ENCODE measurements at regions not wholly inside any gene's neighbourhood (a gene's known extent, or its start where the extent isn't known, plus 50 kb on each side); places are given as distances from the start of the nearest gene placed in this dataset.

DNA sequence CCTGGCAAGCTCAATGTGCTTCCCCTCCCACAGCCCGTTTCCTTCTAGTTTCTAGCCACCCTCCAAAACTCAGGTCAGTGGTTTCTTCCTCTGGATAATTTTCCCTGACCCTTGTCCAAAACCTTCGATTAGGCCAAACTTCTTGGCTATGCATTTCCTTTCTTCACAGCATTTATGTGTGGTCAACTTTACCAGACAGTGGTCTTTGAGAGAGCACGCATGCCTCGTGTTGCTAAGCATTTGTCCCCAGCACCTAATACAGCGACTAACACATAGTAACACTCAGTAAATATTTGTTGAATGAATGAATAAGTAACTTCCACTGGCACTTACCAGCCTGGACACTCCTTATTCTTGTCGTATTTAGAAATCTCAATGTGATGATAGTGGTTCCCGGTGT is 610.7 kb downstream of the PLPP3 start:
- DNase-seq (ENCODE audit: low spot score) = no peak

DNA sequence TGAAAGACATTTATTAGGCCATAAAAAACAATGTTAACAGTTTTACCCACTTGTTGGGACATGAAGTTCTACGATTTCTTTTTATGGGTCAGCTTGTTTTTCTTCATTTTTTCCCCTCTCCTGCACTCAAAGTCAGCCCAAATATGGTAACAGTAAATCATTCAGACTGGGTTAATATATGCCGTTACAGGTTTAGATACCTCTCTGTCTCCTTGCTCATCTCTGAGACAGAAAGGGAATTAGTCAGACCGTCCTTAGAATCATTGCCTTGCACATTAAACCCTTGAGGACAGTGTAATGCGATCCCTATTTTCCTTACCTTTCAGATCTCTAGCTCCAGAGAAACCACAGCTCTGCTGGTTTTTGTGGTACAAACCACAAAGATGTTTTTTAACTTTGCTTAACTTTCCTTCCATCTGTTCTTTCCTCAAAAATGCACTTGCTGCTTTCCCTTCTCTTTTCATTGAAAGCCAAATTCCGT is 613.3 kb downstream of the PLPP3 start:
- no peak for DNase-seq (ENCODE audit: low spot score)

DNA sequence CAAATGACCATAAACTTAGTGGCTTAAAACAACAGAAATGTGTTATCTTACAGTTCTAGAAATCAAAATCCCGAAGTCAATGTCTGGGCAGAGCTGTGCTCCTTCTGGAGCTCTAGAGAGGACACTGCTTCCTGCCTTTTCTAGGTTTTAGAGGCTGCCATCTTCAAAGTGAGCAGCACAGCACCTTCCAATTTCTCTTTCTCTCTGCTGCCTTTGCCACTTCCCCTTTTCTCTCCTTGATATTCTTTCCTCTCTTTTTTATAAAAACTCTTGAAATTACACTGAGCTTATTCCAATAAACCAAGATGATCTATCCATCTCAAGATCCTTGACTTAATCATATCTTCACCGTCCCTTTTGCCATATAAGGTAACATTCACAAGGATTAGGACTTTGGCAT is 616.9 kb downstream of the PLPP3 start:
- DNase-seq (ENCODE audit: low spot score) = no peak

DNA sequence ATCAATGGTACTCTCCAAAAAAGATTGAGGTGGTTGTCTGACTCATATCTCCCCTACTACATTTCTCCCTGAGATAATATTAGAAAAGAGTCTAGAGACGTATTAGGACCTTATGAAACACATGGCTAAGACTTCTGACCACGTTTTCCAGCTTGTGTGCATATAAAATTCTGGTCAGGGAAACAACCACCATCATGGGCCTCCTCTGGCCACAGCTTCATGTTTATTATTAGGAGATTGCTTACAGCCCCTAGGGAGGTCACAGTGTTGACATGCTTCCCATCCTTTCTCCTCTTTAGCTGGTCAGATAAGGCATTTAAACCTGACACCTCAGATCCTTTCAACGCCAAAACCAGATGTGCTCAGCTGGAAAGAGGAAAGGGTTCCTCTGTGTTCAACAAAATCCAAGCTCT is 620.2 kb downstream of the PLPP3 start:
- no peak for DNase-seq (ENCODE audit: low spot score)

DNA sequence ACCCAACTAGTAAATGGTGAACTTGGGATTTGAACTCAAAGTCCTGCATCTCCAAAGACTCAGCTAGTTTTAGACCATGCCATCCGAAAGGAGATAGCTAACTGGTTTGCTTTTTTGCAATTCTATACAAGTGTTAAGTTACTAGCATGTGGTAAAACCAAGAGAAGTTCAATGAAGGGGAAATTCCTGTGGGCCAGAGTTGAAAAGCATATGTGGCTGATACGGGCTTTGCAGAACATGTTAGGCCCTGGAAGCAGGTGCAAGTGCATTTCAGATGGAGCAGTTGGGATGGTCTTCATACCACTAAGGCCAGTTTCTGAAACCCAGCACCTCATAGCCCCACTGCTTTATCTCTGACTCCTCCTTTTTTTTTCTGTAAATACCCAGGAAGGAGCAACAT is 620.9 kb downstream of the PLPP3 start:
- peak; percentile 23 for DNase-seq (ENCODE audit: low spot score)

DNA sequence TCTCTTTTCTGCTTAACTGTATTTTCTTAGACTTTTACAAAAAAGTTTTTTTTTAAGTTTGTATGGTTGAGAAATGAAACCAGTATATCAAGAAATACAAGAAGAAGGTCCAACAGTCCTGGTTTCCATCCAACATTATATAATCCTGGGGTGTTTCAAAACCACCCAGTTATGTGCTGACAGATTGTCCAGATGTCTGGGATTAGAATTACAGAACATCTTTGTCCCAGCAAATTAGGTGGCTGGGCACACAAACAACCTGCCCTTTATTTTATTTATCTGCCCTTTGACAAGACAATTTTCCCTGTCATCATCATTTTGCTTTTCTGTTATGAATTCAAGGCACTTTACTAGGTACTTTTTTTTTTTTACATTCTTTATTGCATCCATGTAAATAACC is 622.1 kb downstream of the PLPP3 start:
- no peak for DNase-seq (ENCODE audit: low spot score)

DNA sequence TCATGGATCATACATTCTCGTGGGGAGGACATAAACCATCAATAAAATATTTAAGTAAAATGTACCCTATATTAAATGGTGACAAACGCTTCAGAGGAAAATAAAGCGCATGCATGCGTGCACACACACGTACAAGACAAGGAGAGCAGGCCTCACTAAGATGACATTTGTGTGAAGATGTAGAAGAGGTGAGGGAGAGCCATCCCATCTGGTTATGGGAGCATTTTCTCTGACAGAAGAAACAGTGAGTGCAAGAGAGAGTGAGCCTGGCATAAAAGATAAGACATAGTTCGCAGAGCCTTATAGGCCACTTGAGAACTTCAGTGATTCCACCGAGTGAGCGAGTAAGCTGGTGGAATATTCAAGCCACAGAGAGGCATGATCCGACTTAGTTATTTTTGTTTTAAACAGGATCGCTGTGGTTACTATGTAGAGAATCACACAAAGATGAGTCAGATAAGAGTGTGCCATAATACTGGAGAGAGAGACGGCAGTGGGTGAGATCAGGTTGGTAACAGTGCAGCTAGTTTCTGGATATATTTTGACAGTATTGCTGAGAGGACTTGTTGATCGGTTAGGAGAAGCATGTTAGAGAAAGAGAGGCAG is 624.2 kb downstream of the PLPP3 start:
- peak; percentile 16 for DNase-seq (ENCODE audit: low spot score)

DNA sequence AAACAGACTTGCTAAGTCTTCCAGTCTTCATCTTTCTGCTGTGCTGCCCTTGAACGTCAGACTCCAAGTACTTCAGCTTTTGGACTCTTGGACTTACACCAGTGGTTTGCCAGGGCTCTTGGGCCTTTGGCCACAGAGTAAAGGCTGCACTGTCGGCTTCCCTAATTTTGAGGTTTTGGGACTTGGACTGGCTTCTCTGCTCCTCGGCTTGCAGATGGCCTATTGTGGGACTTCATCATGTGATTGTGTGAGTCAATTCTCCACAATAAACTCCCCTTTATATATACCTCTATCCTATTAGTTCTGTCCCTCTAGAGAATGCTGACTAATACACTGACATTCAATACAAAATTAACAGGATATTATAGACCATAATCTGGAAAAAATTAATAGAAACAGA is 628.1 kb downstream of the PLPP3 start:
- DNase-seq (ENCODE audit: low spot score) = no peak

DNA sequence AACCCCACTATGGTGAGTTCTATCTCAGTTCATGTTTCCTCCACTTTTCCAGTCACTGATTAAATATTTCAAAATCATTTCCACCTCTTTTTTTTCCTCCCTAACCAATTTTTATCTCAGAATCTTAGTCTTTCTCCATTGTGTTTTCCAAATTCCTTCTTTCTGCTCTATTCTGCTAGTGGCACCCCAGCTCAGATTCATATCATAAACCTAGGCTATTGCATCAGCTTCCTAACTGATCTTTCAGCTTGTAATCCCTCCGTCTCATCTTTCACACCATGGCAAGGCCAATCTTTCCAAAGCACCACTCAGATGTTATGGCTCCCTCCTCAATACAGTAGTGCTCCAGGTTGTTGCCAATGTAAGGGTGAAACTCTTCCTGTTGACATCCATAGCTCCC is 631.9 kb downstream of the PLPP3 start:
- DNase-seq (ENCODE audit: low spot score) = no peak

DNA sequence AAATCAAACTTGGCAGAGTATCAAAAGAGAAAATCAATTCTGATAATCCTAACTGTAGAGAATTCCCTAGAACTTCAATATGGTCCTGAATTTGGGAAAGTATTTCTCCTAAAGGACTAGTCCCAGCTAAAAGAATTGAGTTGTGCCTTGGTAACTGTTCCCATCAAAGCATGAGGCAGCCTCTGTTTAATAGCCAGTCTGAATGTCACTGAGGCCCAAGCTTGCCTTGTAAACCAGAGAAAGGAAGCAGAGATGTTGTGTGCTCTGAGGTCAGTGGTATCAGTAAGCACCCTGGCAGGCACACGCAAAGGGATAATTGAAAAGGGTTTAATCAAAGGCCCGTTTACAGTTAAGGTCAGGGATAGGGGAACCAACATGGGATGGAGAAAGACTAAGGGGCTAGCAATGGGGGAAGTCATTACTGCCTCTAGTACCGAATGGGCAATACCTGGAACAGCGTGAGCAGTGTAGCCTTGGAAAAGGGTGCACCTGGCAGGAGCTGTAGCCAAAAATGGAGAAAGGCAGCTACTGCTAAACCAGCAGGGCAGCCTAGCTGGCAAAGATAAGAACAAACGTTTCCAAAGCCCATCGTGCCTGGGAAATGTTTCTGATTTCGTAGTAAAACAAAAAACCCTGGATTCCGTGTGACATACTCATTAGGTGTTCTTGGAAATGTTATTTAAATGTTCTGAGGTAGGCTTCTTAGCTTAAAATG is 635.5 kb downstream of the PLPP3 start:
- no peak for DNase-seq (ENCODE audit: low spot score)

DNA sequence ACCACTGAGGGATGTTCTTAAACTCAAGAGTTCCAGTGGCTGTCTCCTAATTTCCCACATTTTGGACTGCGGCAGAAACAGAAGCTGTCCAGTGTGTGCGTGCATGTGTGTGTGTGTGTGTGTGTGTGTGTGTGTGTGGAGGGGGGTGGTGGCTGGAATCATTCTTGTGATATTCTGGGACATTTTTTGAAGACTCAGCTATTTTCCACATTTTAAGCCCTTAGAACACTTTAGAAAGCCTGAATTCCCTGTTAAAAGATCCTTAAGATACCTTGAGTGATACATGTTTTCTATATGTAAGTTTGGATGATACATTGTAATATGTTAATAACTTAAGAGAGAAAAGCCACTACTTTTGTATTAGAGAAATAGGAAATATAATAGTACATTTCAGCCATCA is 636.4 kb downstream of the PLPP3 start:
- no peak for DNase-seq (ENCODE audit: low spot score)

DNA sequence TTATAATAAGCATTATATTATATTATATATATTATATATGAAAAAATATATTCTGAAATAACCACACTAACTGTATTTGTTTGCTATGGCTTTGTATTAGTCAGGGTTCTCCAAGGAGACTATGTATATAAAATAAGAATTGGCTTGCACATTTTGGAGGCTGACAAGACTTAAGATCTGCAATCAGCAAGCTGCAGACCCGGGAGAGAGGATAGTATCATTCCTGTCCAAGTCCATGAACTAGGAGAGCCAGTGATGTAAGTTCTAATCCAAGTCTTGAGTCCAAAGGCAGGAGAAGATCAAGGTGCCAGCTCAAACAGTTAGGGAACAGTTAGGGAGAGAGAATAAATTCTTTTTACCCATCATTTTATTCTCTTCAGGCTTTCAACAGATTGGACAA is 639.5 kb downstream of the PLPP3 start:
- DNase-seq (ENCODE audit: low spot score) = no peak

DNA sequence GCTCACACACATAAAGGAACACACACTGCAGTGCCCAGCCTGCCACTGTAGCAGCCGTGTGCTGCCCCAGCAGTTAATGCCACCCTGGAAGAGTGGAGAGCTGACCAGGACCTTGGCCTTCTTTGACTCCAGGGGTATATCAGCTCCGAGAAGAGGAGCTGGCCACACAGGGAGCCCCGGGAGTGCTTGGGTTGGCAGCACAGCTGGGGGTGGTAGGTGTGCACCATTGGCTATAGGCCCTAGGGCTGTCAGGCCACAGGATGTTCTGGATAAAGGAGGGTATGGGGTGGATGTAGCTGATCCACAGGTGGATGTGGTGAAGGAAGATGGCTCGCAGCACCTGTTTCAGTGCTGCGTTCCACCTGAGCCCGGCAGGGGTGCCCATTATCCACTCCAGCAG is 640.5 kb downstream of the PLPP3 start:
- no peak for DNase-seq (ENCODE audit: low spot score)

DNA sequence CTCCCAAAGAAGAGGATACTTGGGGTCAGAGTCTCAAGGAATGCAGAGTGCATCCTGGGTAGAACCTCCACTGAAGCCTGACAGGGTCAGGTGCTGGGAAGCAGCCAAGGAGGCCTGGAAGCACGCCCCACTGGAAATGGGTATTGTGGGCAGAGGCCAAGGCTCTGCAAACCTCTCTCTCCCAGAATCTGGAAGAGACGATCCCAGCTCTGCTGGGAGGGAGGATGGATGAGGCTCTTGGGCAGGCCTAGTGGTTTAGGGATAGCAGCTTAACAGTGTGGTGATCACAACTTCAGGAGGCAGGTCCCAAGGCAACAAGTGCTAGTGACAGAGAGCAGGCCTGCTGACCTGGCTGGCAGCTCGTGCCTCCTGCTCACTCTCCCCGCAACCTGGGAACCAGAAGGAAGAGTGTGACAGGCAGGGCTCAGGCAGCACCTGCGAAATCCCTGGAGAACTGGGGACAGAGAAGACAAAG is 641.0 kb downstream of the PLPP3 start:
- DNase-seq (ENCODE audit: low spot score) = no peak

DNA sequence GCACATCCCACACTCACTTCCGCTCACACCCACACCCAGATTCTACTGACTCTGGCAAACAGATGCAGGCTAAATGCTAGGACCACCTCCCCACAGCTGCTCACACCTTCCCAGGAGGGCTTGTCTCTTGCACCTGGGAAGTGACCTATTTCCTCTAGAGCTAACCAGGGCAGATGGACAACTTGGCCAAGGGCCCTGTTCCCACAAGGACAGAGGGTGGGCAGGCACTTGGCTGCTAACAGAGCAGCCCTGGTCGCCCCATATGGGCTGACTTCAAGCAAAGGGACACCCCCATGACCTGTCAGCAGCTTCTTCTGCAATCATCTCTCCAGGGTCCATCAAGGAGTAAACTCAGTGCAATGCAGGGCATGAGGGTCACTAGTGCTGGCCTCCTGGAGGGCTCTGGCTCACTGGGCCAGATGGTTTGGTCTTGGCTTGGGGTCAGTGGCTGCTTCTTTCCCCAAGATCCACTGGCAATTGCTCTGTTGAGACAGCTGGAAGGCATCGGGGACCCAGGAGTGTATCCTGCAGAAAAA is 641.5 kb downstream of the PLPP3 start:
- DNase-seq (ENCODE audit: low spot score) = no peak

DNA sequence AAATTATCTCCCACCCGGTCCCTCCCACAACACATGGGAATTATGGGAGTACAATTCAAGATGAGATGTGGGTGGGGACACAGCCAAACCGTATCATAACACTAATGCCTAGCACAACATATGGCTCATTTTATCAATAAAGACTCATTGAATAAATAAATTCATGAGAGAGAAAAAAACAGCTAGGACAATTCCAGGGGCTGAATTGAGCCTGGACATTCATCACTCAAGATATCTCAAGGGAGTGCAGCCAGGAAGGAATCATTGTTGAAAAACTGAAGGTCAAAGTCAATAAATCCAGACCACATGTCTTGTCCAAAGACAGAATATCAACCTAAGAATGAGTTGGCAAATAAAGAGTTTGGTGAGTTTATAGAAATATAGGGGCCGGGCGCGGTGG is 644.1 kb downstream of the PLPP3 start:
- no peak for DNase-seq (ENCODE audit: low spot score)

DNA sequence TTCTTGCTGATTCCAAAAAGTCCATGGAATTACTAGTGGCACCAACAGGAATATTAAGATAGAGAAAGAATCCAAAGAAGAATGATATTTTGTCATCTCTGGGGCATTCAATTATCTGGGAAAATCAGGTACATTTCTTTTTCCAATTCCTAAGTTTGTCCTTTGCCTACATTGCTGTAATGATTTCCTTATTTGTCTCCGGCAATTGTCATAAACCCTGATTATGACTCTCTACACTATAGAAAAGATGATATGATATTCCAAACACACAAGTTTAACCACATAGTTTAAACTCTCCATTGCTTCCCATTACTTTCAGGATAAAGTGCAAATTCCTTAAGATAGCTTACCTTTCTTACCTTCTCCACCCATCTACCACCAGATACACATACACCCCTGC is 647.0 kb downstream of the PLPP3 start:
- no peak for DNase-seq (ENCODE audit: low spot score)

DNA sequence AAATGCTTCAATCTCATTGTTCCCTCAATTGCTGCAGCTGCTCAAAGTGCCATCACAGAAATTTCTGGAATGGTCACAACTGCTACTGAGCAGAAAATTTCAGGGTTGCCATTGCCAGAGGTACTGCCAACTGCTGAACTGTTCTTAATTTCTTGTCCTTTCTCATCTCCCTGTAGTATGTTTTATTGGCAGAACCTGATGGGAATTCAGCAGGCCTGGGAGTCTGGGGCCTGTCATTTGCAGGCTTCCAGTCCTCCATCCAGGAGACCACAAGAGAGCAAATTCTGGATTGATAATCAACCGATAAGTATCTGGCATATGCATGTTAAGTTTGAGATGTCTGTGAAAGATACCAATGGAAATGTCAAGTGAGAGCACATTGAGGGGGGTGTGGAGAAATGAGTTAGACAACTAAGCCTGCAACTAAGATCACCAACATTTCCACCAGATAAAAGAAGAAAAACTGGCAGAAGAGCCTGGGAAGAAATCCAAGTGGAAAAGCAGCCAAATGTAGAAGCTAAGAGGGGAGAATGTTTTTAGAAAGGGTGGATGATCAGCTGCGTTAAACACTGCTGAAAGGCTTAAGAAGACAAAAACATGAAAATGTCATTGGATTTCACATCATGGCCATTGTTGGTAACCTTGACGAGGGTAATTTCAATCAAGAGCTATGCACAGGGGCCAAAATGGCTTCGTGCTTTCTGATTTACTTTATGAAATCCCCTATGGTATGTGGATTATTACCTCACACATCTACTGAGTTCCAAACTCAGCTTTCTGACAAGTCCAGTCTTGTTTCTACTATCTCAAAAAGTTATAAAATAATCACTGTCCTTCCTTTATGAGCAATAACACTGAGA is 648.1 kb downstream of the PLPP3 start:
- no peak for DNase-seq (ENCODE audit: low spot score)

DNA sequence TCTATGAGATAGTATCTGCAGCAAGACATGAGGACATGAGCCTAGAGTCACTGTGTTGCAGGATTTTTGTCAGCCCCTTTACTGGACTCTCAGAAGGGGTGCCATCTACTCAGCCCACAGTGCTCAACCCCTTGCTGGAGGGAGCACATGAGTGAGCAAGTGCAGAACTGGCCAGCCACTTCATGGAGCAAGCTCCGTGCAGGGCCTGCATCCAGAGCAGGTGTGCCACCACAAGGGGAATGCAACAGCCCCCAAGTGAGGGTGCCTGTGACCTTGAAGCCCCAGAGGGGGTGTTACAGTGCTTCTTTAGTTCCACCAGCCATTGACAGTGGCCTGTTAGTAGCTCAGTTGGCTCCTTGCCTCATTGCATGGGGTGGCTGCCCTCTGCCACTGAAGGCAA is 649.7 kb downstream of the PLPP3 start:
- no peak for DNase-seq (ENCODE audit: low spot score)

DNA sequence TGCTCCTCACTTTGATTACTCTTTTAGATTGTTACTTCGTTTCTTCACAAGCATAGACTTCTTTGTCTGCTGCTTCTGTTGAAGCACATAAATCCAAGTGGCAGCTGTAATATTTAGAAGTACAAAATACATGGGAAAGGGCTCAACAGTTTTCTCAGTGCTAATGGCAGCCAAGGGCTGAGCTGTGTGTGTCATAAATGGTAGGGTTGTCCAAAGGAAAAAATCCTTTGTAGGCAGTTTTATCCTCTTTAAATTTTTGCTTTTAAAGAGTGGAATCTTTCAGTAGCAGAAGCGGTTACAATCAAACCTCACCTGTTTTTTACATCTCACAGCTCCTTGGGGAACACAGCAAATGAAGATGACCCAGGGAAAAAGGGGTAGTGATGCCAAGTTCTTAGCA is 650.8 kb downstream of the PLPP3 start:
- DNase-seq (ENCODE audit: low spot score) = no peak

DNA sequence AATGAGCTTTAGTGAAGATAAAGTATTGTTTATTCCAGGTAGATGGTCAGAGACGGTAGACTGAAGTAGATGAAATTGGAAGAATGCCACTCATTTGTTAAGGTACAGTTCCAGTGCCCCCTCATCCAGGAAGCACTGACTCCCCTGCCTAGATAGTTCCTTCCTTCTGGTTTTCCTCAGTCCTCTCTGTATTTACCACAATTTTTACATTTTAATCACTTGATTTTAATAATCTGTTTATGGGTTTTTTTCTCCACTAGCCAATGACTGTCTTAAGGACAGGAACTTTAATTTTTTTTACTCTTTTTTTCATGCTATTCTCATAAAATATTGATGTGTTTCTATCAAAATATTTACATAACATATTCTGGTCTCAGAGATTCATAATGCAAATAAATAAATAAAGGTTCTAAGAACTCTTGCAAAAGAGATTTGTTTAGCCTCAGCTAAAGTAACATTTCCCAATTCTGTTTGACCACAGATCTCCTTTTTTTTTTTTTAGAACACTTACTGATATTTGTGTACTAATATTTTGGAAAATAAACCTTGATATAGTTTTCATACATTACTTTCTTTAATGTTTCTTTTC is 651.6 kb downstream of the PLPP3 start:
- no peak for DNase-seq (ENCODE audit: low spot score)

DNA sequence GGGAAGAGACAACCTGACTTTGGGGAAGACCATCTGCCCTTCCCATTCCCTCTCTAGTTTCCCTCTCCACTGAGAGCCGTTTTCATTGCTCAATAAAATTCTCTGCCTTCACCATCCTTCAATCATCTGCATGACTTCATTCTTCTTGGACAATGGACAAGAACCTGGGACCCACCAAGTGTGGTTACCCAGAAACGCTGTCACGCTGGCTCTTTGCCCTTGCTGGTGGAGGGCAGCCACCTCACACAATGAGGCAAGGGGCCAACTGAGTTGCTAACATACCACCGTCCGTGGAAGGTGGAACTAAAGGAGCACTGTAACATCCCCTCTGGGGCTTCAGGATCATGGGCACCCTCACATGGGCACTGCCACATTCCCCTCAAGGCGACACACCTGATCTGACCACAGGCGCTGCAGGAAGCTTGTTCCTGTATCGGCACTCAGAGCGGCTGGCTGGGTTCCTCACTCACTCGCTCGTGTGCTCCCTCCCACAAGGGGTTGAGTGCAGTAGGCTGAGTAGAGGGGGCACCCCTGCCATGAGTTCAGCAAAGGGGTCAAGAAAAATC is 652.4 kb downstream of the PLPP3 start:
- no peak for DNase-seq (ENCODE audit: low spot score)

All from SW480 (cell line).